ENCODE measurements at regions not wholly inside any gene's neighbourhood (a gene's known extent, or its start where the extent isn't known, plus 50 kb on each side); places are given as distances from the start of the nearest gene placed in this dataset.

DNA sequence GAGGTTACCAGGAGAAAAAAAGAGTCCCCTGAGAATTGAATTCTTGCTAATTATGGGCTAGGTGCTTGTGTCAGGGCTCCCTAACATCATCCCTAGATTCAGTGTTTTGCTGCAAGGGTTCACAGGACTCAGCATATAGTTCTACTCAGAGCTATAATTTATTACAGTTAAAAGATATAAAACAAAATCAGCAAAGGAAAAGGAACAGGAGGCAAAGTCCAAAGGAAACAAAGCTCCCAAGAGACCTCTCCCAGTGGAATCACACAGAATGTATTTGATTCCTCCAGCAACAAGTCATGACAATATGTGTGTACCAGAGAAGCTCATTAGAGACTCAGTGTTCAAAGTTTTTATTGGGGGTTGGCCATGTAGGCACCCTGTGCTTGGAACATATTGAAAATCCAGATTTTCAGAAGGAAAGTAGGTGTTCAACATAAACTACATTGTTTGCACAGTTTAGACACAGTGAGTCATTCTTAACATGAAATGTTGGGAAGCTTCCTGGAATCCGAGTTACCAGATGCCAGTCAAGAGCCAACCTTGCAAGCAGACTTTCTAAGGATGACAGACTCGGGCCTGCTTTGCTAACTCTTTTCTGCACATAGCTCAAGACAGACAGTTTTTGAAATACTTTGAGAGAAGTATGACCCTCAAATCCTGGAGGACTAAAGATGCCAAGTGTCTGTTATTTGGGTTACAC is 311.3 kb upstream of the EMCN start:
- Histone ChIP-seq H3K79me2 (ENCODE audit: insufficient read depth, low read length) (no peaks in the 10 kb centered on the region), H3K18ac (ENCODE audit: insufficient read length, low read depth, low read length) (no peak overlapping the region), H2AFZ (ENCODE audit: low read length) (no peak overlapping the region), H2BK120ac (ENCODE audit: low read depth, low read length, poor library complexity, severe bottlenecking) (no peak overlapping the region), H3K4me1 (ENCODE audit: insufficient read depth, low read length) (no peaks in the 10 kb centered on the region), H4K20me1 (ENCODE audit: control insufficient read depth, insufficient read depth, insufficient read length) (no peaks in the 10 kb centered on the region), H3K79me1 (ENCODE audit: insufficient read depth, low read depth, low read length, poor library complexity, severe bottlenecking) (no peaks in the 10 kb centered on the region), H3K9ac (ENCODE audit: extremely low read depth, insufficient read length, low read length) (no peak overlapping the region), H4K5ac (ENCODE audit: insufficient read length, low read depth, low read length) (no peak overlapping the region), H3K9me3 (ENCODE audit: control insufficient read depth, low read depth, low read length) (no peaks in the 10 kb centered on the region), H2AK5ac (ENCODE audit: insufficient read length, low read length) (no peak overlapping the region), H3K27ac (ENCODE audit: insufficient read length, low read depth, low read length) (no peak overlapping the region), H4K91ac (ENCODE audit: insufficient read length, low read depth, low read length) (no peak overlapping the region), H2BK15ac (ENCODE audit: low read depth, low read length) (no peak overlapping the region), H3K27me3 (ENCODE audit: insufficient read depth, low read length) (no peaks in the 10 kb centered on the region), H2BK20ac (ENCODE audit: low read depth, low read length, poor library complexity, severe bottlenecking) (no peak overlapping the region), H3K14ac (ENCODE audit: insufficient read depth, low read length) (no peak overlapping the region), H2BK12ac (ENCODE audit: insufficient read length, low read depth, low read length) (no peak overlapping the region), H3K4me2 (ENCODE audit: insufficient read depth, insufficient read length, low read length) (no peak overlapping the region), H4K8ac (replicated peaks; ENCODE audit: insufficient read length, low read depth, low read length) (no peak overlapping the region), H2BK5ac (ENCODE audit: insufficient read length, low read length) (no peak overlapping the region), H3K4ac (ENCODE audit: low read depth, low read length) (no peak overlapping the region), H3K56ac (ENCODE audit: insufficient read length, low read depth, low read length) (no peak overlapping the region), H3K23me2 (ENCODE audit: insufficient read length, low read depth, low read length, poor library complexity, severe bottlenecking) (no peaks in the 10 kb centered on the region), H3K23ac (ENCODE audit: insufficient read length, low read depth, low read length) (no peak overlapping the region), H3T11ph (ENCODE audit: low read length) (no peak overlapping the region)
- Mint-ChIP-seq H3K4me1 (peaks cover 2 to 3% of the 10 kb centered on the region in 2 experiments), H3K27me3 (ENCODE audit: low read depth) (no peaks in the 10 kb centered on the region; the same call in 1 of the 2 replicates), H3K36me3 (ENCODE audit: insufficient read depth in 1 of 3, low read depth in 3 of 3) (peaks cover 0 to 17% (median 0%) of the 10 kb centered on the region in 3 experiments; a peak in 2 of 7 replicates), H3K4me3 (no peak overlapping the region), H3K27ac (no peak overlapping the region), H3K9me3 (peaks cover 6 to 8% of the 10 kb centered on the region in 2 experiments; a peak in 4 of 5 replicates)
- no CpG with 5 or more reads among the region's 2 CpGs for WGBS (ENCODE audit: extremely low coverage, insufficient read length, low lambda C conversion rate)
- DNase-seq = no peak
- TF ChIP-seq, protein P1, sequence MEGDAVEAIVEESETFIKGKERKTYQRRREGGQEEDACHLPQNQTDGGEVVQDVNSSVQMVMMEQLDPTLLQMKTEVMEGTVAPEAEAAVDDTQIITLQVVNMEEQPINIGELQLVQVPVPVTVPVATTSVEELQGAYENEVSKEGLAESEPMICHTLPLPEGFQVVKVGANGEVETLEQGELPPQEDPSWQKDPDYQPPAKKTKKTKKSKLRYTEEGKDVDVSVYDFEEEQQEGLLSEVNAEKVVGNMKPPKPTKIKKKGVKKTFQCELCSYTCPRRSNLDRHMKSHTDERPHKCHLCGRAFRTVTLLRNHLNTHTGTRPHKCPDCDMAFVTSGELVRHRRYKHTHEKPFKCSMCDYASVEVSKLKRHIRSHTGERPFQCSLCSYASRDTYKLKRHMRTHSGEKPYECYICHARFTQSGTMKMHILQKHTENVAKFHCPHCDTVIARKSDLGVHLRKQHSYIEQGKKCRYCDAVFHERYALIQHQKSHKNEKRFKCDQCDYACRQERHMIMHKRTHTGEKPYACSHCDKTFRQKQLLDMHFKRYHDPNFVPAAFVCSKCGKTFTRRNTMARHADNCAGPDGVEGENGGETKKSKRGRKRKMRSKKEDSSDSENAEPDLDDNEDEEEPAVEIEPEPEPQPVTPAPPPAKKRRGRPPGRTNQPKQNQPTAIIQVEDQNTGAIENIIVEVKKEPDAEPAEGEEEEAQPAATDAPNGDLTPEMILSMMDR (conservative IDR thresholded peaks at IDR 0.05) = no peak

Data from H9 (cell line).